Parathyroid adenoma (tissue), 2 donors: ENCODE measurements at regions not wholly inside any gene's neighbourhood (a gene's known extent, or its start where the extent isn't known, plus 50 kb on each side); places are given as distances from the start of the nearest gene placed in this dataset.

Experiments
- H2AFZ ChIP-seq: fragments of 300-600 bp; sonication (generic); one replicate; pipeline ENCODE4 v1.7.0; 2017; ENCODE audit warnings: antibody characterized with exemption, mild to moderate bottlenecking
- H3K27ac ChIP-seq: fragments of 300-600 bp; sonication (generic); one replicate; pipeline ENCODE4 v1.7.0; 2017
- H3K27me3 ChIP-seq: fragments of 300-600 bp; sonication (generic); one replicate; pipeline ENCODE4 v1.7.0; 2017; ENCODE audit warnings: low read length; ENCODE audit not compliant: control insufficient read depth, insufficient read depth
- H3K36me3 ChIP-seq: fragments of 300-600 bp; sonication (generic); one replicate; pipeline ENCODE4 v1.7.0; 2017; ENCODE audit warnings: low read length; ENCODE audit not compliant: control insufficient read depth, insufficient read depth
- H3K4me1 ChIP-seq: fragments of 300-600 bp; sonication (generic); one replicate; pipeline ENCODE4 v1.7.0; 2017; ENCODE audit warnings: control low read depth
- H3K4me2 ChIP-seq: fragments of 300-600 bp; sonication (generic); one replicate; pipeline ENCODE4 v1.7.0; 2017; ENCODE audit warnings: low read length
- H3K4me3 ChIP-seq: fragments of 300-600 bp; sonication (generic); one replicate; pipeline ENCODE4 v1.7.0; 2017; ENCODE audit warnings: low read depth, low read length
- H3K79me2 ChIP-seq: fragments of 300-600 bp; sonication (generic); one replicate; pipeline ENCODE4 v1.7.0; 2017; ENCODE audit warnings: control low read depth
- H3K9ac ChIP-seq: fragments of 300-600 bp; sonication (generic); one replicate; pipeline ENCODE4 v1.7.0; 2017; ENCODE audit warnings: mild to moderate bottlenecking
- H3K9me3 ChIP-seq: fragments of 300-600 bp; sonication (generic); one replicate; pipeline ENCODE4 v1.7.0; 2017; ENCODE audit warnings: low read length; ENCODE audit not compliant: control insufficient read depth
- CTCF ChIP-seq: fragments of 300-600 bp; sonication (generic); IDR thresholded peaks from one replicate; pipeline ENCODE4 v1.7.0; 2017; ENCODE audit warnings: antibody characterized with exemption, mild to moderate bottlenecking
- donor health status: primary hyperparathyroidism.

DNA sequence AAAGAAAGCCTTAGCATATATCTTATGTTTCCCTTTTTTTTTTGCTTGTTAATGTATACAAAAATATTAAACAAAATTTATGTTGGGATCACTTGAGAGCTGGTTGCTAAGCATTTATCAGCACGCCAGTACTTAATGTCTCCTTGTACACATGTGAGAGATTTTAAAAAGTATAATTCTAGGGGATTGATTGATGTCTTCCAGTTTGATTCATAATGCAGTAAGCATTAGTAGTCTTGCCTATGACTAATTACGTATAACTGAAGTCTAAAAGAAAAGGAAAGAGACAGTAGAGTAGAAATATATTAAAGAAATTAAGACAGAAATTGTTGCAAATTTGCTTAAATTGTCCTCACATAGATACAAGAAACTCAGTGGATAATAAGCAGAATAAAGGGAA is 1630.4 kb upstream of the B3GALT2 start:
- Histone ChIP-seq H3K36me3 (no peaks in the 10 kb centered on the region), H3K4me1 (no peaks in the 10 kb centered on the region), H3K4me3 (no peak overlapping the region), H3K79me2 (no peaks in the 10 kb centered on the region), H3K9me3 (no peaks in the 10 kb centered on the region), H3K9ac (no peak overlapping the region), H2AFZ (no peak overlapping the region), H3K4me2 (no peak overlapping the region), H3K27ac (no peak overlapping the region), H3K27me3 (no peaks in the 10 kb centered on the region)
- no peak for TF ChIP-seq CTCF

- Histone ChIP-seq H3K9me3 (no peaks in the 10 kb centered on the region), H3K36me3 (no peaks in the 10 kb centered on the region), H3K4me2 (no peak overlapping the region), H3K79me2 (no peaks in the 10 kb centered on the region), H3K27me3 (no peaks in the 10 kb centered on the region), H2AFZ (no peak overlapping the region), H3K27ac (no peak overlapping the region), H3K4me3 (no peak overlapping the region), H3K9ac (no peak overlapping the region), H3K4me1 (no peaks in the 10 kb centered on the region)
- no peak for TF ChIP-seq CTCF
Measured at GRCh38 chr1:194813096-194813495, 1626.7 kb upstream of the B3GALT2 start.

- TF ChIP-seq CTCF = no peak
Measured at GRCh38 chr1:194809665-194810064, 1623.3 kb upstream of the B3GALT2 start.

GRCh38 chr1:194809215-194809614 is 1622.8 kb upstream of the B3GALT2 start:
- no peak for TF ChIP-seq CTCF

More at GRCh38 chr1:194809665-194810064, 1623.3 kb upstream of the B3GALT2 start:
- Histone ChIP-seq H3K27me3 (no peaks in the 10 kb centered on the region), H3K4me1 (no peaks in the 10 kb centered on the region), H3K79me2 (no peaks in the 10 kb centered on the region), H3K27ac (no peak overlapping the region), H3K4me3 (no peak overlapping the region), H3K9me3 (no peaks in the 10 kb centered on the region), H3K9ac (no peak overlapping the region), H2AFZ (no peak overlapping the region), H3K4me2 (no peak overlapping the region), H3K36me3 (no peaks in the 10 kb centered on the region)

DNA sequence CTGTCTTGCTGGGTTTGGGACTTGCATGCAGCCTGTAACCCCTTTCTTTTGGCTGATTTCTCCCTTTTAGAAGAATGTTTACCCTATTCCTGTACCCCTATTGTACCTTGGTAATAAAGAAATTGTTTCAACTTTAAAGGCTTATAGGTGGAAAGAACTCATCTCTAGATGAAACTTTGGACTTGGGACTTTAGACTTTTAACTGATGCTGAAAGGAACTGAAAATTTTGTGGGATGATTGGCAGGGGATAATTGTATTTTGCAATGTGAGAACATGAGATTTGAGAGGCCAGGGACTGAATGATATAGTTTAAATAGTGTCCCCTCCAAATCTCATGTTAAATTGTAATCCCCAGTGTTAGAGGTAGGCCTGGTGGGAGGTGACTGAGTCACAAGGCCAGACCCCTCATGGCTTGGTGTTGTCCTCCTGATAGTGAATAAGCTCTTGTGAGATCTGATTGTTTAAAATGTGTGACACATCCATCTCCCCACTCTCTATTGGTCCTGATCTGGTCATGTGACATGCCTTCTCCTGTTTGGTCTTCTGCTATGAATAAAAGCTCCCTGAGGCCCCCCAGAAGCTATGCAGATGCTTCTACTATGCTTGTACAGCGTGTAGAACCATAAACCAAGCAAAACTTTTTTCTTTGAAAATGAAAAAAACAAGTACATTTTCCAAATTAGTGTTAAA is 1621.3 kb upstream of the B3GALT2 start:
- H3K4me2 ChIP-seq = no peak overlapping the region

More at GRCh38 chr1:194809215-194809614, 1622.8 kb upstream of the B3GALT2 start:
- no peaks in the 10 kb centered on the region for H3K4me1 ChIP-seq
- H3K27me3 ChIP-seq = no peaks in the 10 kb centered on the region
- no peak overlapping the region for H2AFZ ChIP-seq
- H3K4me2 ChIP-seq = no peak overlapping the region
- H3K4me3 ChIP-seq = no peak overlapping the region
- H3K27ac ChIP-seq = no peak overlapping the region
- H3K9ac ChIP-seq = no peak overlapping the region
- H3K9me3 ChIP-seq = no peaks in the 10 kb centered on the region
- no peaks in the 10 kb centered on the region for H3K36me3 ChIP-seq
- H3K79me2 ChIP-seq = no peaks in the 10 kb centered on the region

More for the DNA sequence above, 1621.3 kb upstream of the B3GALT2 start:
- Histone ChIP-seq H3K9me3 (no peaks in the 10 kb centered on the region), H3K4me3 (no peak overlapping the region), H2AFZ (no peak overlapping the region), H3K9ac (no peak overlapping the region), H3K36me3 (no peaks in the 10 kb centered on the region), H3K79me2 (no peaks in the 10 kb centered on the region), H3K27ac (no peak overlapping the region), H3K4me1 (no peaks in the 10 kb centered on the region), H3K27me3 (no peaks in the 10 kb centered on the region)
- no peak for TF ChIP-seq CTCF
